ENCODE measurements at regions not wholly inside any gene's neighbourhood (a gene's known extent, or its start where the extent isn't known, plus 50 kb on each side); places are given as distances from the start of the nearest gene placed in this dataset.

DNA sequence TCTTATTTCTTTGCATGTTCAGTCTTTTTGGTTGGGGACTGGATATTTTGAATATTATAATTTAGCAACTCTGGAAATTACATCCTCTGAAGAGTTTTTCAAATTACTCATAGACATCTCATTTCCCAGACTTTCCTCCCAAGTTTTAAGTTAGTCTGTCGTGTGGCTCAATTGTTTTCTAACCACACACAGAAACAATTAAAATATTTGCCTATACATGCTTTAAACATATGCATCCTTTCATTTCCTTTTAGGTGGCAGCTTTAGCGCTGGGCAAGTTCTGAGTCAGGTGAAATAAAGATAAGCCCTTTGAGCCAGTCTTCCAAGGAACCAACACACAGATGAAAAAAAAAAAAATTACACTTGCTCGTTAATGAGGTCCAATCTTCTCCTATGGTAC lies 307.0 kb upstream of the SPOCK3 start:
- TF ChIP-seq, protein P1, sequence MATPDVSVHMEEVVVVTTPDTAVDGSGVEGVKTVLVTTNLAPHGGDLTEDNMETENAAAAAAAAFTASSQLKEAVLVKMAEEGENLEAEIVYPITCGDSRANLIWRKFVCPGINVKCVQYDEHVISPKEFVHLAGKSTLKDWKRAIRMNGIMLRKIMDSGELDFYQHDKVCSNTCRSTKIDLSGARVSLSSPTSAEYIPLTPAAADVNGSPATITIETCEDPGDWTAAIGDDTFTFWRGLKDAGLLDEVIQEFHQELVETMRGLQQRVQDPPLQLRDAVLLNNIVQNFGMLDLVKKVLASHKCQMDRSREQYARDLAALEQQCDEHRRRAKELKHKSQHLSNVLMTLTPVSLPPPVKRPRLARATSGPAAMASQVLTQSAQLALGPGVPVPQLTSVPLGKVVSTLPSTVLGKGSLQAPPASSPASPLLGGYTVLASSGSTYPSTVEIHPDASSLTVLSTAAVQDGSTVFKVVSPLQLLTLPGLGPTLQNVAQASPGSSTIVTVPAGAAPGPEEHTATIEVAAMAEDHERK (CRISPR knock-in tag; IDR thresholded peaks at IDR 0.05; ENCODE audit: low read depth) = no peak
- TF ChIP-seq FOXJ3 (CRISPR knock-in tag; IDR thresholded peaks at IDR 0.05; ENCODE audit: borderline replicate concordance) (no peak), HCFC1 (IDR thresholded peaks at IDR 0.05; ENCODE audit: low read depth, low read length) (no peak), FOXK2 (IDR thresholded peaks at IDR 0.05) (no peak)

Measured in HepG2 (cell line).